Renal cortical epithelial cell (primary cell): ENCODE measurements at regions not wholly inside any gene's neighbourhood (a gene's known extent, or its start where the extent isn't known, plus 50 kb on each side); places are given as distances from the start of the nearest gene placed in this dataset.

Experiments used
- DNase-seq: peaks from one replicate; pipeline ENCODE4 v3.0.0-alpha.2; 2011; ENCODE audit warnings: low read depth

GRCh38 chr17:79202480-79202879 is 127.9 kb downstream of the ENGASE start:
- DNase-seq = no peak

DNA sequence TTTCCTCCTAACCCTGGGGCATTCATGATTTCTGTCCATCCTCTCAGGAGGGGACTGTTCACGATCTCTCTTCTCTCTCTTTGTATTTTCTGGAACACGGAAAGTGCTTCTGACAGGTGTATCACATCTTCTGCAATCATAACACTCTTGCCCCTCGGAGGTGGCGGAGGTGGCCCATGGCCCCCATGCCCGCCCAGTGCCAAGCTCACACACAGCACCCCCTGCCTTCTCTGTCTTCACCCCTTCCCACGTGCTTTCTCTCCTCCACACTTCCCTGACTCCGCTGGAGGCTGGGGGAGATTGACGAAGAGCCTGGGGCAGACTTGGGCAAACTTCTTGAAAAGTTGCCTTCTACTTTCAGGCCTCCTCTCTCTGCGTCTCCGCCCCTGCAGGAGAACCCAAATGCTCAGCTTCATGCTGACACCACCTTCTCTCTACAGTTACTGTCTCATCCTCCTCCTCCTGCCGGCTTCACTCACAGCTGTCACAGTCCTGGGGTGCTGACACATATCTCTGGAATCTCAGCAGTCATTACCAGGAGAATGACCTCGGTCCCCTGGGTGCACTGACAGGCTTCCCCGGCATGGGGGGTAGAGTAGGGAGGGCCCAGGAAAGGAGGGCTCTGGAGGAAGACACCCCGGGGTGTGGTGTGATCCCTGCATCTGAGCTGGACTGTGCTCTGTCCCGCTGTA is 127.1 kb downstream of the ENGASE start:
- no peak for DNase-seq

- no peak for DNase-seq
Observed at GRCh38 chr17:79201119-79201518, 126.5 kb downstream of the ENGASE start.

GRCh38 chr17:79196913-79197312 is 122.3 kb downstream of the ENGASE start:
- no peak for DNase-seq

- no peak for DNase-seq
Observed at GRCh38 chr17:79192503-79193351, 118.1 kb downstream of the ENGASE start.

- no peak for DNase-seq
Observed at GRCh38 chr17:79191270-79191934, 116.8 kb downstream of the ENGASE start.

DNA sequence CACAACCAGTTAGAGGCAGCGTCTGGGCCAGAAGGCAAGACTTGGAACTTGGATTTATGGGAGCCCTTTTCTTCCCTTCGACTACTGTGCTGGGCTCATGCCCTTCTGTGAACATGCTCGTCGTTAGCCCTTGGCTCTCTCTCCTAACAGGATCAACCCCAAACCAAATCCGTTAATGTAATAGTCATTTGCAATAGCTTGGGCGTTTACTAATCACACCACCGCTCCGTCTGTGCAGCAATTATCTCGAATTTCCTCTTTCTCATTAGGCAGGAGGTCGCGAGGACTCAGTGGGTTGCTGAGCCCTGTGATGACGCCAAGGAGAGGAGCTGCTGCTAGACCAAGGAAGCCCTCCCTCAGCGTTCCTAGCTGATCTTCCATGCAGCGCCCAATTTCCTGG is 114.7 kb downstream of the ENGASE start:
- no peak for DNase-seq

DNA sequence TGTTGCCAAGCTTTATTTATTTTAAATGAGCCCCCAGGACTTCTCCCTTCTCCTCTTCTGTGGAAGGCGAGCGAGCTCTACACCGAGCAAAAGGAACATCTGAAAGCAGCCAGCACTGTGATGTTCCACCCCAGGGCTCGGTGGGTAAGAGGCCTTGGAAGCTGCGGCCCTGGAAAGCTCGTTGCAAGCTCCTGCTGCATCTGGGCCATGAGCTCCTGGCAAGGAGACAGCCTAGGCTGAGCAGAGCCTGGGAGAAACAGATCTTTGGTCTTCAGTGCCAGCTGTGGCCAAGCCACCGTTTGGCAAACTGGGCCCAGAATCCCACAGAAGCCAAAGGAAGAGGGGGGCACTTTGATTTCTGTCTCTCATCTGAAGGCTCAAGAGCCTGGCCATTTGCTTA is 114.1 kb downstream of the ENGASE start:
- no peak for DNase-seq

DNA sequence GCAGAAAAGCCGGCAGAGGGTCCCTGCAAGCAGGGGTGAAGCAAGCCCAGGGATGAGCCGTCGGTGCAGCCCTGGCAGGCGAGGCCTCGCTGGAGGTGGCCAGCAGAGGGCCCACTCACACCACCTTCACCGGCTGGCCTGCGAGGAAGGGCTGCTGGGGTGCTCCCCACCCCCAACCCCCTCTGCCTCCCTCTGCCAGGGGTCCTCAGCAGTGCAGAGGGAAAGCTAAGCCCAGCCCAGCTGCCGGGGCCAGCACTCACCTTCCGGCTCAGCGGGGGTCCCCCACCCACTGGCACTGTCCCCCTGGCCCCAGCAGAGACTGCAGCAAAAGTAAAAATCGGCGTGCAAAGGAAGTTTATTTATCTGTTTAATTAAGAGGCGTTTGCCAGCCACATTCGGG is 113.4 kb downstream of the ENGASE start:
- DNase-seq = no peak

DNA sequence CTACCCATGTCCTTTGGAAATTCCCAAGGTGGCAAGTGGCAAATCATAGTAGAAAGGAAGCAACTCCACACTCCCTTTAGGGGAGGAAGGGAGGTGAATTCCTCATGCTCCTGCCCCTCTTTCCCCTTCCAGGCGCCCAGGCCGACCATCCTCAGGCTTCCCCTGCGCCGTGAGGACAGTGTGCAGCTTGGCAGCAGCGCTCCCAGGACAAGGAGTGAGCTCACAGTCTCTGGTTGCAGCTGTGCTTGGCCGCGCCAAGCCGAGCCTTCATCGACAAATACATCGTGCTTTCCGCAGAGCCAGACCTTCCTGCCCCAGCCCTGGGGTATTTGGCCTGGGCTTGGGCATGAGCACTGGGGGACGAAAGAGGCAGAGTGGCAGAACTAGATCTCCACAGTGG is 112.6 kb downstream of the ENGASE start:
- DNase-seq = no peak

DNA sequence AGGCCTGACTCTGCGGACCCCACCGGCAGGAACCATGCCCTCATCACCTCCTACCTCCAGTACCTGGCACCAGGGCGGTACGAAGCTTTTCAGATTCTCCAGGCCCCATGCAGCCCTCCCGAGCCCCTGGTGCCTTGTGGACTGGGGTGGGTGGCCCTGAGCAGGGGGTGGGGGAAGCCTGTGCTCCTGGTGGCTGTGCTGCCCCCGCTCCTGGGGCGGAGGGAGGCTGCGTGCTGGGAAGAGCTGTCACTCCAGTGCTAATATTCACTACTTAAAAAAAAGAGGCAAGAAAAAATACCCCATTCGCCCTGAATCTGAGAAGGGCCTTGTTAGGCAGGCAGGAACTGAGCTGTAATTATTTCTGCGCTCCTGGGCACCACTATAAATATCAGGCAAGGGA is 111.8 kb downstream of the ENGASE start:
- DNase-seq = no peak

DNA sequence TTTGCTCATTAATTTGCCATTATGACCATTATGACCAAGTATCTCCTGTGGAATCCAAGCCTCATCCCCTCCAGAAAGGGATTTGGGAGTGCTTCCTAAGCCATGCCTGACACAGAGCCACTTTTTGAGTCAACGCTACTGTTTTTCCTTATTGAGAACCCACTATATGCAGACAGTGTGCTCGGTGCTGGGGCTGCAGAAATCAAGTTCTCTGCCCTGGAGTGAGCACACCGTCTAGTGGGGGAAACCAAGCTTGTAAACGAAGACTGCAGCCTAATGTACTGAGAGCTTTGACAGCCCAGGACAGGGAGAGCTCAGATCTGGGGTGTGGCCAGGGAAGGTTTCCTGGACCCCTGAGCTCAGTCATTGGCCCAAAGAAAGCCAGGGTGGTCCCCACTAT is 111.0 kb downstream of the ENGASE start:
- no peak for DNase-seq

DNA sequence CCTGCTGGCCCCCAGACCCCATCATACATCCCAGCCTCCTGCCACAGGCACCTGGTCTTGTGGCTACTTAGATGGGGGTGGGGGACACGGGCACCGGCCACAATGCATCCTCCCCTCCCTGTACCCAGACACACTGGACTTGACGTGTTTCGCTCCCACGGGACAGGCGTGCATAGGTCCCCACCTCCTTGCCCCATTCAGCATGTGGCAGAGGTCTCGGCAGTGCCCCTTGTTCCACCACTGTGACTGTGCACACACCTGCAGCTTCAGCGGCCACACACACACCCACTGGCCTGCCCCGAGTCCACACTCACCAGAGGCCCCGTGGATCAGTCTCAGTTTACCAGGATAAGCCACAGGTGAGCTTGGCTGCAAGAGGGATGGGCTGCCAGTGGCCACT is 109.6 kb downstream of the ENGASE start:
- DNase-seq = no peak

DNA sequence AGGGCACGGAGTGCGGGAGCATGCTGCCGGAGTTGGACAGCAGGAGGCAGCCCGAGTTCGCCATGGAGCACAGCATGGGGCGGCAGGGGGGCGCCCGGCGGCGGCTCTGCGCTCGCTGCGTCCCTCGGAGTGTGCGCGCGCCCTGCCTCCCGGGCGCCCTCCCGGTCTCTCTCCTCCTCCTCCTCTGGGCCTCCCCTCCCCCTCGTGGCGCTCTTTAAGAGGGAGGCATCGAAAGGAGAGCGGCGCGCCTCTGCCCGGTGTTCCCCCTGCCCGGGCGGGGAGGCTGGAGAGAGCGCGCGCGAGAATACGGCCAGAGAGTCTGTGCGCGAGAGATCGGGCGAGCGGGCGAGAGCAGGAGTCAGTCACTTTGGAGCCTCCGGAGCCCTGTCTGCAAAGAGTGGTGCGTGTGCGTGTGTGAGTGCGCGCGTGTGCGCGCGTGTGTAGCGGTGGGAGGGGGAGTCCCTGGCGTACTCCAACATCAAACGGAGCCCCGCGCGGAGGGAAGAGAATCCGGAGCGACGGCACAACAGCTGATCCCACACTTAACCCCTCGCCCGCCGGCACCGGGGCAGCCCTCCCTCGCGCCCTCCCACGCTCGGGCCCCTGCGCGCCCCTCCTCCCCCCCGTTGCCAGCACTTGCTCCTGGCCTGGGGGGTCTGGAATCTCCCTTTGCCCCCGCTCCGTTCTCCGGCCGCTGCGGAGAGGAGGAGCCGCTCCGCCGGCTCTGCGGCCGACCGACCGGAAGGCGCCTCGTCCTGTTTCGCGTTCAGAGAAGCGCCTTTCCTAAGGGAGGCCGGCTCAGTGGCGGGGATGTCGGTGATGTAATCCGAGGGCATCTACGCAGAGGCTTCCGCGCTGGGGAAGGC is 108.9 kb downstream of the ENGASE start:
- DNase-seq = no peak

GRCh38 chr17:79183043-79183292 is 108.3 kb downstream of the ENGASE start:
- DNase-seq = no peak

DNA sequence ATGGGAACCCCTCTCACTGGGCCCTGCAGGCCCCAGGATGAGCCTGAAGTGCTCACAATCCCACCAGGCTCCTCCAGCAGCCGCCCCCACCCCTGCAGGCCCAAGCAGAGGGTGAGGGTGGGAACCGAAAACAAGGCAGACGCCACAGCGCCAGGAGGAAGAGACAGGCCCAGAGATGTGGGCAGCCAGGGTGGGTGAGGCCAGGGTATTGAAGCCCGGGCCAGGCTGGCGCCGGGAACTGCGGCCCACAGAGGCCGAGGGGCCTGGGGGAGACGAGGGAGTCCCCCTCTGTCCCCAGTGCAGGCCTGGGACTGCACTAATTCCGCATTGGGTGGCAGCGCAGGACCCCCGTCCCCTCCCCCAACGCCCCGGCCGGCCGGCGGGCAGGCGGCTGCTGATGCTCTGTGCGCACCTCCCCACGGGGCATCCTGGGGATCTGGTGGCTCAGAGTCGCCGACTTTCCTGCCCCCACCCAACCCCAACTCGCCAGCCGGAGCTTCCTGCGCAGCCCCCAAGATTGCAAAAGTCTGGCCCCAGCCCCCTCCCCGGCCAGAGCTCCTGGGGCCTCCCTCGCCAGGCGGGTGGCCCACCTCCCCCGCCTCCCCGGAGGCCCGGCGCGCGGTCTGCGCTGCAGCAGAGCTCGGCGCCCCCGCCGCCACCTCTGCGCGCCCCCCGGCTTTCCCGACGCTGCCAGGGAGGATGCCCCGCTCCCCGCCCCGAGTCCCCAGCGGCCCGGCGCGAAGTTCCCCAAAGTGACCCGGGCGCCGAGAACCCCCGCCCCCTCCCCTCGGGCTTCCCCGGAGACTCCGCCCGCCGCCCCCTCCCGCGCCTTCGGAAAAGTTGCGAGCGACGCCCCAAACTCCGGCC is 107.8 kb downstream of the ENGASE start:
- no peak for DNase-seq

DNA sequence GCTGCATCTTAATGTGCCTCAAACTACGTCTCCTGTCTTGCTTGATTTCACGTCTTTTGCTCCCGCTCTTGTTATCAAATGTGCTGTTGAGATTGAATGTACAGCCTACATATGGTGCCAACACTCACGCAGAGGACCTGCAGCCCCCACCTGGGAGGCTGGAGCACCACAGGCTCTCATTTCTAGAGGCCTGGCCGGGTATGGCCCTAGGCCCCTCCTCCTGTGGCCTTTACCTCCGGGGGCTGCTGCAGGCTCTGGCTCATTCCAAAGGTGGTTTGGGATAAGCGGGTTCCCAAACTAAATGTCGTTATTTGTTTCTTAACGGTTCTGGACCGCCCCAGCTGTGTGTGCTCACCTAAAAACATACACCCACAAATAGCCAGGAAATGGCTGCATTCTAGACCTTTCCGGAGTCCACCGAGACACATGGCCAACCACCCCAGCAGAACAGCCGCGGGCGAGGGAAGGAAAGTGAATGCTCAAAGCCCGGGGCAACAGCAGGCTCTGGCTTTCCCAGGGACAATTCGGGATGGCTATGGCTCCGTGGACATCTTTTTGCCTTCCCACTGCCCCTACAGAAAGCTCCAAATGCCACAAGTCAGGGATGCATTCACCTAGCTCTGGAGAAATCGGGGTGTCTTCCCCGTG is 105.9 kb downstream of the ENGASE start:
- DNase-seq = no peak

- DNase-seq = no peak
Observed at GRCh38 chr17:79179334-79179733, 104.7 kb downstream of the ENGASE start.

GRCh38 chr17:79177877-79178276 is 103.3 kb downstream of the ENGASE start:
- no peak for DNase-seq

GRCh38 chr17:79176792-79177601 is 102.4 kb downstream of the ENGASE start:
- no peak for DNase-seq
